ENCODE measurements at regions not wholly inside any gene's neighbourhood (a gene's known extent, or its start where the extent isn't known, plus 50 kb on each side); places are given as distances from the start of the nearest gene placed in this dataset.
"Not testable (repeated sequence)": the region's sequence is repeated elsewhere in the genome, so short reads cannot be mapped to it uniquely, and the experiment has no call there.

GRCh38 chr17:5870231-5870953 lies 199.8 kb upstream of the WSCD1 start:
- DNase-seq, result no peak

- no peak for DNase-seq
These were observed 198.5 kb upstream of the WSCD1 start for GRCh38 chr17:5871666-5872065.

- no peak for DNase-seq
These were observed 197.3 kb upstream of the WSCD1 start for GRCh38 chr17:5872831-5873230.

- no peak for DNase-seq
These were observed 196.4 kb upstream of the WSCD1 start for GRCh38 chr17:5873781-5874180.

- no peak for DNase-seq
These were observed 195.7 kb upstream of the WSCD1 start for GRCh38 chr17:5874486-5874885.

GRCh38 chr17:5877366-5877765 lies 192.8 kb upstream of the WSCD1 start:
- DNase-seq, result no peak

GRCh38 chr17:5877948-5878347 lies 192.2 kb upstream of the WSCD1 start:
- no peak for DNase-seq

GRCh38 chr17:5881849-5882248 lies 188.3 kb upstream of the WSCD1 start:
- DNase-seq, result no peak

GRCh38 chr17:5883775-5884665 lies 186.2 kb upstream of the WSCD1 start:
- no peak for DNase-seq

- no peak for DNase-seq
These were observed 184.8 kb upstream of the WSCD1 start for GRCh38 chr17:5885336-5885735.

- DNase-seq, result no peak
These were observed 181.4 kb upstream of the WSCD1 start for GRCh38 chr17:5888811-5889210.

- no peak for DNase-seq
These were observed 177.1 kb upstream of the WSCD1 start for GRCh38 chr17:5892921-5893675.

GRCh38 chr17:5893741-5894140 lies 176.4 kb upstream of the WSCD1 start:
- no peak for DNase-seq

GRCh38 chr17:5895276-5895675 lies 174.9 kb upstream of the WSCD1 start:
- no peak for DNase-seq

GRCh38 chr17:5896215-5896614 lies 174.0 kb upstream of the WSCD1 start:
- DNase-seq, result no peak

- DNase-seq, result no peak
These were observed 172.8 kb upstream of the WSCD1 start for GRCh38 chr17:5897275-5897911.

GRCh38 chr17:5897981-5898380 lies 172.2 kb upstream of the WSCD1 start:
- not testable (repeated sequence) for DNase-seq

- DNase-seq, result no peak
These were observed 171.8 kb upstream of the WSCD1 start for GRCh38 chr17:5898406-5898805.

- no peak for DNase-seq
These were observed 170.5 kb upstream of the WSCD1 start for GRCh38 chr17:5899496-5900195.

GRCh38 chr17:5901731-5902130 lies 168.4 kb upstream of the WSCD1 start:
- peak; percentile 50 for DNase-seq

Measured in right kidney (tissue), 1 donor.